GM18868 (cell line): ENCODE measurements at regions not wholly inside any gene's neighbourhood (a gene's known extent, or its start where the extent isn't known, plus 50 kb on each side); places are given as distances from the start of the nearest gene placed in this dataset.
A peak's percentile ranks its signal among the peaks of the same experiment; 100 is the strongest.
"Not testable (repeated sequence)": the region's sequence is repeated elsewhere in the genome, so short reads cannot be mapped to it uniquely, and the experiment has no call there.

ENCODE experiments used
- ATAC-seq: cut with Tn5 transposase; IDR thresholded peaks from one replicate; pipeline ENCODE4 v1.9.1; 2021; ENCODE audit warnings: mild to moderate bottlenecking, moderate library complexity; ENCODE audit not compliant: unreplicated experiment

GRCh38 chr12:124126950-124127655, 154.1 kb downstream of the ZNF664 start:
- no peak for ATAC-seq

- ATAC-seq = no peak
Observed at GRCh38 chr12:124129132-124129531, 156.1 kb downstream of the ZNF664 start.

GRCh38 chr12:124130691-124131591, 157.9 kb downstream of the ZNF664 start:
- no peak for ATAC-seq

- ATAC-seq = no peak
Observed at GRCh38 chr12:124131659-124132058, 158.6 kb downstream of the ZNF664 start.

GRCh38 chr12:124132530-124132929, 159.5 kb downstream of the ZNF664 start:
- ATAC-seq = no peak

GRCh38 chr12:124136796-124137195, 158.1 kb upstream of the RFLNA start:
- no peak for ATAC-seq

- no peak for ATAC-seq
Observed at GRCh38 chr12:124140944-124141486, 153.9 kb upstream of the RFLNA start.

GRCh38 chr12:124141611-124142010, 153.3 kb upstream of the RFLNA start:
- not testable (repeated sequence) for ATAC-seq

GRCh38 chr12:124142395-124143035, 152.4 kb upstream of the RFLNA start:
- no peak for ATAC-seq

GRCh38 chr12:124143726-124144125, 151.2 kb upstream of the RFLNA start:
- no peak for ATAC-seq

GRCh38 chr12:124144531-124145194, 150.2 kb upstream of the RFLNA start:
- no peak for ATAC-seq

- no peak for ATAC-seq
Observed at GRCh38 chr12:124147027-124147426, 147.9 kb upstream of the RFLNA start.

GRCh38 chr12:124147575-124147974, 147.3 kb upstream of the RFLNA start:
- ATAC-seq = peak; percentile 45

- no peak for ATAC-seq
Observed at GRCh38 chr12:124148481-124149273, 146.2 kb upstream of the RFLNA start.

- ATAC-seq = no peak
Observed at GRCh38 chr12:124149287-124149686, 145.6 kb upstream of the RFLNA start.

- no peak for ATAC-seq
Observed at GRCh38 chr12:124150168-124150567, 144.7 kb upstream of the RFLNA start.

GRCh38 chr12:124151583-124151982, 143.3 kb upstream of the RFLNA start:
- no peak for ATAC-seq

GRCh38 chr12:124152731-124153130, 142.2 kb upstream of the RFLNA start:
- ATAC-seq = no peak

GRCh38 chr12:124153392-124153791, 141.5 kb upstream of the RFLNA start:
- no peak for ATAC-seq

GRCh38 chr12:124157406-124157805, 137.5 kb upstream of the RFLNA start:
- no peak for ATAC-seq
